ENCODE measurements at regions not wholly inside any gene's neighbourhood (a gene's known extent, or its start where the extent isn't known, plus 50 kb on each side); places are given as distances from the start of the nearest gene placed in this dataset.

GRCh38 chr1:104353580-104353979, 603.9 kb downstream of the AMY1C start:
- TF ChIP-seq CTCF (IDR thresholded peaks at IDR 0.05) (no peak), POLR2A (IDR thresholded peaks at IDR 0.05) (no peak), EP300 (IDR thresholded peaks at IDR 0.05) (no peak)
